ENCODE measurements at regions not wholly inside any gene's neighbourhood (a gene's known extent, or its start where the extent isn't known, plus 50 kb on each side); places are given as distances from the start of the nearest gene placed in this dataset.

GRCh38 chr5:8561854-8562253 lies 692.9 kb downstream of the MTRR start:
- no peak for TF ChIP-seq POLR2A (IDR thresholded peaks at IDR 0.05)
- TF ChIP-seq CTCF (IDR thresholded peaks at IDR 0.05) = no peak

Data from lower leg skin (tissue), 3 donors.